H1 (cell line): ENCODE measurements at regions not wholly inside any gene's neighbourhood (a gene's known extent, or its start where the extent isn't known, plus 50 kb on each side); places are given as distances from the start of the nearest gene placed in this dataset.

ENCODE experiments used
- CTCF ChIA-PET: fragments of 300-600 bp; sonication (Branson Sonifier 250); formaldehyde crosslinking; loops from one replicate; lab custom pipeline; 2021; ENCODE audit not compliant: partially characterized antibody; lab: Charles Lee
- POLR2A ChIA-PET: fragments of 300-600 bp; sonication (Branson Sonifier 250); formaldehyde crosslinking; loops from one replicate; lab custom pipeline; 2021; ENCODE audit warnings: inconsistent platforms; ENCODE audit not compliant: partially characterized antibody; lab: Charles Lee
- DNase-seq, 2 experiments: peaks; one replicate each; pipeline versions ENCODE4 v3.0.0 to v3.0.0-alpha.2; 2010 to 2022; ENCODE audit warnings: low spot score in 2 of 2, low read depth in 1 of 2, mixed read lengths in 1 of 2
- FAIRE-seq: peaks from 2 replicates; lab custom pipeline; 2011; peaks lifted over from hg19 to GRCh38; lab: Jason Lieb, UNC
- H2AFZ ChIP-seq: 2 replicates; pipeline ENCODE4 v1.8.1; 2012; ENCODE audit warnings: low read length, inconsistent platforms
- H2AK5ac ChIP-seq: 2 replicates; pipeline ENCODE4 v1.6.1; 2013; ENCODE audit warnings: low read depth, low read length
- H2BK120ac ChIP-seq: replicated peaks from 2 replicates; pipeline ENCODE3; 2013; ENCODE audit warnings: low read depth, low read length, inconsistent platforms
- H2BK12ac ChIP-seq: 2 replicates; pipeline ENCODE4 v1.6.1; 2013; ENCODE audit warnings: low read depth, low read length
- H2BK15ac ChIP-seq: 2 replicates; pipeline ENCODE4 v1.6.1; 2013; ENCODE audit warnings: low read length
- H2BK20ac ChIP-seq: 2 replicates; pipeline ENCODE4 v1.6.1; 2013; ENCODE audit warnings: low read length
- H2BK5ac ChIP-seq: 2 replicates; pipeline ENCODE4 v1.6.1; 2013; ENCODE audit warnings: low read depth, low read length
- H3K14ac ChIP-seq: 2 replicates; pipeline ENCODE4 v1.6.1; 2013; ENCODE audit warnings: inconsistent platforms; ENCODE audit not compliant: insufficient read length
- H3K18ac ChIP-seq: 2 replicates; pipeline ENCODE4 v1.6.1; 2013; ENCODE audit warnings: low read length; ENCODE audit errors: extremely low read depth
- H3K23ac ChIP-seq: 2 replicates; pipeline ENCODE4 v1.6.1; 2013; ENCODE audit warnings: inconsistent platforms; ENCODE audit not compliant: insufficient read length
- H3K23me2 ChIP-seq: 2 replicates; pipeline ENCODE4 v1.6.1; 2013; ENCODE audit warnings: low read depth, low read length
- H3K27ac ChIP-seq: 2 replicates; pipeline ENCODE4 v1.6.1; 2011; ENCODE audit warnings: low read depth, low read length, inconsistent platforms
- H3K27me3 ChIP-seq, 4 experiments: replicated peaks in 1 of 4; 1 replicate in 1 of 4; 2 replicates in 3 of 4; pipeline versions ENCODE4 v1.6.1 to v1.8.1; 2011 to 2013; ENCODE audit warnings: low read length in 3 of 4, mild to moderate bottlenecking in 3 of 4, inconsistent platforms in 2 of 4, mixed read lengths in 2 of 4, moderate library complexity in 1 of 4; ENCODE audit not compliant: control insufficient read depth in 3 of 4, insufficient read depth in 3 of 4; ENCODE audit errors: extremely low read depth in 1 of 4
- H3K36me3 ChIP-seq, 4 experiments: 2 replicates each; pipeline versions ENCODE4 v1.6.1 to v1.8.1; 2011 to 2013; ENCODE audit warnings: mild to moderate bottlenecking in 4 of 4, low read length in 3 of 4, moderate library complexity in 2 of 4, control low read depth in 1 of 4, inconsistent platforms in 1 of 4; ENCODE audit not compliant: insufficient read depth in 4 of 4, control insufficient read depth in 2 of 4
- H3K4ac ChIP-seq: replicated peaks from 2 replicates; pipeline ENCODE3; 2013; ENCODE audit warnings: low read length, low read depth, mixed read lengths, inconsistent platforms; ENCODE audit not compliant: insufficient read length
- H3K4me1 ChIP-seq, 4 experiments: replicated peaks in 1 of 4; 1 replicate in 1 of 4; 2 replicates in 3 of 4; pipeline versions ENCODE4 v1.6.1 to v1.8.1; 2011 to 2013; ENCODE audit warnings: low read length in 3 of 4, inconsistent platforms in 2 of 4, mixed read lengths in 1 of 4; ENCODE audit not compliant: insufficient read depth in 4 of 4, control insufficient read depth in 3 of 4
- H3K4me2 ChIP-seq, 2 experiments: 2 replicates each; pipeline versions ENCODE4 v1.6.1 to v1.8.1; 2011 to 2013; ENCODE audit warnings: low read depth in 2 of 2, low read length in 2 of 2, control low read depth in 1 of 2, inconsistent platforms in 1 of 2, mild to moderate bottlenecking in 1 of 2; ENCODE audit not compliant: insufficient read depth in 1 of 2
- H3K4me3 ChIP-seq, 4 experiments: fragments of 200-600, 300-600 bp in 1 of 4; sonication (generic), shearing (Covaris generic), sonication (Bioruptor Twin) in 1 of 4; 2 replicates each; pipeline versions ENCODE4 v1.5.1 to v1.8.1; 2011 to 2016; ENCODE audit warnings: low read length in 4 of 4, low read depth in 3 of 4, control low read depth in 2 of 4, inconsistent platforms in 2 of 4, mild to moderate bottlenecking in 2 of 4, mixed read lengths in 1 of 4, moderate library complexity in 1 of 4; ENCODE audit not compliant: insufficient read depth in 2 of 4; ENCODE audit errors: extremely low read depth in 1 of 4
- H3K56ac ChIP-seq: replicated peaks from 2 replicates; pipeline ENCODE3; 2013; ENCODE audit warnings: low read depth, mild to moderate bottlenecking, mixed read lengths, low read length, inconsistent platforms; ENCODE audit not compliant: insufficient read length
- H3K79me1 ChIP-seq: 2 replicates; pipeline ENCODE4 v1.6.1; 2013; ENCODE audit warnings: low read depth, low read length, control low read depth
- H3K79me2 ChIP-seq, 2 experiments: 2 replicates each; pipeline versions ENCODE4 v1.6.1 to v1.8.1; 2012 to 2013; ENCODE audit warnings: low read length in 2 of 2, mild to moderate bottlenecking in 2 of 2, inconsistent platforms in 1 of 2; ENCODE audit not compliant: insufficient read depth in 2 of 2, control insufficient read depth in 1 of 2
- H3K9ac ChIP-seq, 4 experiments: replicated peaks in 1 of 4; 1 replicate in 1 of 4; 2 replicates in 3 of 4; pipeline versions ENCODE4 v1.6.1 to v1.8.1; 2011 to 2013; ENCODE audit warnings: low read depth in 3 of 4, low read length in 3 of 4, control low read depth in 2 of 4, mild to moderate bottlenecking in 2 of 4, moderate library complexity in 2 of 4, inconsistent platforms in 1 of 4; ENCODE audit errors: extremely low read depth in 1 of 4
- H3K9me3 ChIP-seq, 2 experiments: 2 replicates each; pipeline versions ENCODE4 v1.6.1 to v1.8.1; 2012 to 2013; ENCODE audit warnings: mild to moderate bottlenecking in 2 of 2, moderate library complexity in 2 of 2, control low read depth in 1 of 2, inconsistent platforms in 1 of 2, low read depth in 1 of 2, low read length in 1 of 2, mixed read lengths in 1 of 2; ENCODE audit not compliant: insufficient read depth in 2 of 2
- H4K20me1 ChIP-seq, 2 experiments: replicated peaks in 1 of 2; 2 replicates each; pipeline versions ENCODE3 to v1.8.1; 2011 to 2013; ENCODE audit warnings: inconsistent platforms in 2 of 2, low read length in 2 of 2, mild to moderate bottlenecking in 1 of 2; ENCODE audit not compliant: insufficient read depth in 2 of 2, control insufficient read depth in 1 of 2
- H4K5ac ChIP-seq: 2 replicates; pipeline ENCODE4 v1.6.1; 2013; ENCODE audit warnings: low read length, low read depth, mixed read lengths, inconsistent platforms; ENCODE audit not compliant: insufficient read length
- H4K8ac ChIP-seq: 2 replicates; pipeline ENCODE4 v1.8.0; 2013; ENCODE audit warnings: mild to moderate bottlenecking, moderate library complexity, low read length, inconsistent platforms; ENCODE audit not compliant: insufficient read depth; ENCODE audit errors: extremely low read depth
- H4K91ac ChIP-seq: replicated peaks from 2 replicates; pipeline ENCODE3; 2013; ENCODE audit warnings: low read length, mixed read lengths, inconsistent platforms; ENCODE audit not compliant: insufficient read length
- BACH1 ChIP-seq: IDR thresholded peaks from 2 replicates; pipeline ENCODE4 v1.6.1; 2012; ENCODE audit warnings: low read length, improper control_type of control experiment
- BCL11A ChIP-seq, 2 experiments: IDR thresholded peaks; one replicate each; pipeline ENCODE4 v1.6.1; 2011; ENCODE audit warnings: low read depth in 2 of 2, low read length in 2 of 2, mild to moderate bottlenecking in 2 of 2
- BRCA1 ChIP-seq: IDR thresholded peaks from 2 replicates; pipeline ENCODE4 v1.6.1; 2012; ENCODE audit warnings: low read depth, low read length, improper control_type of control experiment
- CBX5 ChIP-seq: fragments of 300-800, 300-1000 bp; sonication (generic); IDR thresholded peaks from 2 replicates; pipeline ENCODE4 v1.7.1; 2016; ENCODE audit warnings: antibody characterized with exemption, low read length, low read depth
- CHD2 ChIP-seq: IDR thresholded peaks from 2 replicates; pipeline ENCODE4 v1.6.1; 2012; ENCODE audit warnings: low read length, improper control_type of control experiment
- KDM5A ChIP-seq: fragments of 200-600 bp; IDR thresholded peaks from 2 replicates; pipeline ENCODE4 v1.7.1; 2012; ENCODE audit warnings: mild to moderate bottlenecking, low read length, inconsistent platforms, mixed read lengths
- RAD21 ChIP-seq, 2 experiments: IDR thresholded peaks in 1 of 2; conservative IDR thresholded peaks in 1 of 2; 2 replicates each; pipeline ENCODE4 v1.6.1; 2011; ENCODE audit warnings: low read depth in 2 of 2, low read length in 2 of 2, improper control_type of control experiment in 1 of 2, inconsistent platforms in 1 of 2, mild to moderate bottlenecking in 1 of 2, moderate library complexity in 1 of 2
- RBBP5 ChIP-seq: IDR thresholded peaks from 2 replicates; pipeline ENCODE4 v1.7.1; 2012; ENCODE audit warnings: low read depth, mild to moderate bottlenecking, inconsistent platforms, low read length, moderate library complexity, borderline replicate concordance
- RNF2 ChIP-seq: fragments of 200-900, 300-1000 bp; sonication (generic); IDR thresholded peaks from 2 replicates; pipeline ENCODE4 v1.7.1; 2016; ENCODE audit warnings: borderline replicate concordance, low read depth, mild to moderate bottlenecking, antibody characterized with exemption, low read length; ENCODE audit not compliant: poor library complexity, severe bottlenecking; ENCODE audit errors: missing control alignments
- SIX5 ChIP-seq: IDR thresholded peaks from 2 replicates; pipeline ENCODE4 v1.6.1; 2011; ENCODE audit warnings: mild to moderate bottlenecking, low read depth, low read length
- SP4 ChIP-seq: IDR thresholded peaks from 2 replicates; pipeline ENCODE4 v1.6.1; 2012; ENCODE audit warnings: low read length, inconsistent platforms
- TAF7 ChIP-seq: optimal IDR thresholded peaks from 2 replicates; pipeline ENCODE3; 2011; ENCODE audit warnings: low read depth, mild to moderate bottlenecking, inconsistent platforms, low read length, moderate library complexity, borderline replicate concordance
- WGBS, 2 experiments: shearing (Covaris generic) in 1 of 2; methylation state at CpG; one replicate each; pipeline versions ENCODE4 v1.1.6 to v1.1.7; 2013 to 2015; ENCODE audit warnings: low lambda C conversion rate in 2 of 2, mixed read lengths in 2 of 2, inconsistent platforms in 1 of 2, low coverage in 1 of 2, missing lambda C conversion rate in 1 of 2; ENCODE audit not compliant: insufficient replicate concordance in 2 of 2, insufficient coverage in 1 of 2, insufficient read length in 1 of 2; ENCODE audit errors: extremely low coverage in 1 of 2, missing lambda C conversion rate in 1 of 2; 5-methylcytosine and 5-hydroxymethylcytosine counted together
- TF ChIP-seq, protein P1 (sequence below): IDR thresholded peaks from 2 replicates; pipeline ENCODE4 v1.6.1; 2012; ENCODE audit warnings: inconsistent platforms
- TF ChIP-seq, protein P2 (sequence below): IDR thresholded peaks from 2 replicates; pipeline ENCODE4 v1.6.1; 2011; ENCODE audit warnings: low read length, improper control_type of control experiment

DNA sequence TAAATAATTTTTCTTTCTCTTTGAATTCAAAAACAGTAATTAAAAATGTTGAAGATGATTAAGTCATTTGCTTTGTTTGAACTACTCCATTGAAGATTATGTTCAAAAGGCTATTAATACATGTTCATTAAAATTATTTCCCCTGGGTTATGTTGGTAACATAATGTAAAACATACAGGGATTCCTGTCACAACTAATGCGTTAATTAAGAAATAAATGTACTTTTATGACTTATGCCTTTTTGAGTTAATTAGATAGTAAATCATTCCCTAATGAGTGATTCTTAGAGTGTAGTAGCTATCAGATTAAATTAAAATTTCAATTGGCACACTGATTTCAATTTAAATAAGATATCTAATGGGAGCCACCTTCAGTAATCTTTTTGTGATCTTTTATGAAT, 549.1 kb downstream of the ANKRD50 start:
- H2BK5ac ChIP-seq, result no peak overlapping the region
- DNase-seq, result no peak
- TF ChIP-seq, protein P1, sequence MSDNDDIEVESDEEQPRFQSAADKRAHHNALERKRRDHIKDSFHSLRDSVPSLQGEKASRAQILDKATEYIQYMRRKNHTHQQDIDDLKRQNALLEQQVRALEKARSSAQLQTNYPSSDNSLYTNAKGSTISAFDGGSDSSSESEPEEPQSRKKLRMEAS, result no peak
- TF ChIP-seq BRCA1 (no peak), RNF2 (no peak), BACH1 (no peak), TAF7 (no peak), CBX5 (no peak), SP4 (no peak), BCL11A (IDR thresholded peaks at IDR 0.05; ENCODE audit: low read depth in 2 of 2, low read length in 2 of 2) (no peak), RAD21 (IDR thresholded peaks at IDR 0.05 in 1 of 2, conservative IDR thresholded peaks at IDR 0.05 in 1 of 2; ENCODE audit: low read depth in 2 of 2, low read length in 2 of 2) (no peak), RBBP5 (no peak), SIX5 (no peak), KDM5A (no peak), CHD2 (no peak)
- TF ChIP-seq, protein P2, sequence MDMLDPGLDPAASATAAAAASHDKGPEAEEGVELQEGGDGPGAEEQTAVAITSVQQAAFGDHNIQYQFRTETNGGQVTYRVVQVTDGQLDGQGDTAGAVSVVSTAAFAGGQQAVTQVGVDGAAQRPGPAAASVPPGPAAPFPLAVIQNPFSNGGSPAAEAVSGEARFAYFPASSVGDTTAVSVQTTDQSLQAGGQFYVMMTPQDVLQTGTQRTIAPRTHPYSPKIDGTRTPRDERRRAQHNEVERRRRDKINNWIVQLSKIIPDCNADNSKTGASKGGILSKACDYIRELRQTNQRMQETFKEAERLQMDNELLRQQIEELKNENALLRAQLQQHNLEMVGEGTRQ, result no peak

More for the DNA sequence above, 549.1 kb downstream of the ANKRD50 start:
- no peak overlapping the region for H3K14ac ChIP-seq
- 100% methylated on average over 1 of the region's 1 CpG; no CpG with 5 or more reads in 1 of the 2 experiments for WGBS, 2 experiments
- H2AK5ac ChIP-seq, result no peak overlapping the region
- no peaks in the 10 kb centered on the region for H3K4me1 ChIP-seq
- no peaks in the 10 kb centered on the region for H3K79me1 ChIP-seq
- no peak overlapping the region for H2BK120ac ChIP-seq
- no peak overlapping the region for H2AFZ ChIP-seq
- ChIA-PET CTCF (no interaction called here), POLR2A (no interaction called here)
- no peak overlapping the region for H4K5ac ChIP-seq
- no peak overlapping the region for H3K4me2 ChIP-seq
- H3K9ac ChIP-seq, result no peak overlapping the region
- no peak overlapping the region for H3K27ac ChIP-seq
- H3K56ac ChIP-seq, result no peak overlapping the region
- FAIRE-seq, result no peak
- no peak overlapping the region for H4K91ac ChIP-seq
- no peaks in the 10 kb centered on the region for H3K79me2 ChIP-seq
- no peak overlapping the region for H4K8ac ChIP-seq
- no peaks in the 10 kb centered on the region for H3K9me3 ChIP-seq
- no peaks in the 10 kb centered on the region for H3K36me3 ChIP-seq
- no peak overlapping the region for H3K4me3 ChIP-seq
- H3K4ac ChIP-seq, result no peak overlapping the region
- H3K23ac ChIP-seq, result no peak overlapping the region
- no peak overlapping the region for H2BK15ac ChIP-seq
- no peak overlapping the region for H2BK20ac ChIP-seq
- no peaks in the 10 kb centered on the region for H3K23me2 ChIP-seq
- no peak overlapping the region for H3K18ac ChIP-seq
- no peaks in the 10 kb centered on the region for H3K27me3 ChIP-seq
- H4K20me1 ChIP-seq, result no peaks in the 10 kb centered on the region
- H2BK12ac ChIP-seq, result no peak overlapping the region
